Nephron (organoid): ENCODE measurements at regions not wholly inside any gene's neighbourhood (a gene's known extent, or its start where the extent isn't known, plus 50 kb on each side); places are given as distances from the start of the nearest gene placed in this dataset.

Experiments used
- H3K27ac Mint-ChIP-seq, 3 experiments: 2 replicates each; pipeline ENCODE4 v1.8.0; 2020; ENCODE audit warnings: mixed read lengths in 3 of 3, mild to moderate bottlenecking in 2 of 3, moderate library complexity in 1 of 3
- H3K27me3 Mint-ChIP-seq: 2 replicates; pipeline ENCODE4 v1.8.0; 2021; ENCODE audit warnings: low read depth, mild to moderate bottlenecking, moderate library complexity, mixed read lengths
- H3K36me3 Mint-ChIP-seq: 2 replicates; pipeline ENCODE4 v1.8.0; 2020; ENCODE audit warnings: low read depth, mixed read lengths
- H3K4me1 Mint-ChIP-seq: 2 replicates; pipeline ENCODE4 v1.8.0; 2020; ENCODE audit warnings: mixed read lengths
- H3K4me3 Mint-ChIP-seq, 3 experiments: 2 replicates each; pipeline ENCODE4 v1.8.0; 2020; ENCODE audit warnings: mild to moderate bottlenecking in 3 of 3, mixed read lengths in 3 of 3, moderate library complexity in 2 of 3
- H3K9me3 Mint-ChIP-seq: 2 replicates; pipeline ENCODE4 v1.8.0; 2020; ENCODE audit warnings: mixed read lengths
- TF ChIP-seq, protein P1 (sequence below), 3 experiments: fragments of 200-600 bp; sonication (generic); IDR thresholded peaks; one replicate each; pipeline ENCODE4 v1.5.0; 2021; ENCODE audit warnings: antibody characterized with exemption in 3 of 3; ENCODE audit not compliant: unreplicated experiment in 3 of 3

DNA sequence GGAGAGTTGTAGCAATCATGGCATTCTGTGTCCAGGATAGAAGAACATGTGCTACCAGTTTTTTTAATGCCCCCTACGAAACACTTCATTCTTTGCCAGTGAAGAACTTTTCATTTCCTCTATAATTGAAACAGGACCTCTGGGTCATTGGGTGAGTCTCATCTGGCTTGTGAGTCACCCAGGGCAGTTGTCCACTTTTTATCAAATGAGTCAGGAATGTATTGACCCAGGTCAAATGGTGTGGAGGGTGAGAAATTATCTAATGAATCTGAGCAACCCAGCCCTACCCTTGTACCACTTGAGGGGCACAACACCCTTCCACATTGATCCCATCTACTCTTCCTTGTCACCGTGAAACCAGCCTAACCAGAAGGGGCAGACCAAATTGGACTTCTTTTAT, 417.3 kb upstream of the PROX1 start:
- peaks cover 23% of the 10 kb centered on the region for H3K27me3 Mint-ChIP-seq
- TF ChIP-seq, protein P1, sequence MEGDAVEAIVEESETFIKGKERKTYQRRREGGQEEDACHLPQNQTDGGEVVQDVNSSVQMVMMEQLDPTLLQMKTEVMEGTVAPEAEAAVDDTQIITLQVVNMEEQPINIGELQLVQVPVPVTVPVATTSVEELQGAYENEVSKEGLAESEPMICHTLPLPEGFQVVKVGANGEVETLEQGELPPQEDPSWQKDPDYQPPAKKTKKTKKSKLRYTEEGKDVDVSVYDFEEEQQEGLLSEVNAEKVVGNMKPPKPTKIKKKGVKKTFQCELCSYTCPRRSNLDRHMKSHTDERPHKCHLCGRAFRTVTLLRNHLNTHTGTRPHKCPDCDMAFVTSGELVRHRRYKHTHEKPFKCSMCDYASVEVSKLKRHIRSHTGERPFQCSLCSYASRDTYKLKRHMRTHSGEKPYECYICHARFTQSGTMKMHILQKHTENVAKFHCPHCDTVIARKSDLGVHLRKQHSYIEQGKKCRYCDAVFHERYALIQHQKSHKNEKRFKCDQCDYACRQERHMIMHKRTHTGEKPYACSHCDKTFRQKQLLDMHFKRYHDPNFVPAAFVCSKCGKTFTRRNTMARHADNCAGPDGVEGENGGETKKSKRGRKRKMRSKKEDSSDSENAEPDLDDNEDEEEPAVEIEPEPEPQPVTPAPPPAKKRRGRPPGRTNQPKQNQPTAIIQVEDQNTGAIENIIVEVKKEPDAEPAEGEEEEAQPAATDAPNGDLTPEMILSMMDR (IDR thresholded peaks at IDR 0.05; ENCODE audit: unreplicated experiment in 3 of 3), result no peak
- no peaks in the 10 kb centered on the region for H3K4me1 Mint-ChIP-seq
- H3K36me3 Mint-ChIP-seq, result peaks cover 4% of the 10 kb centered on the region
- H3K27ac Mint-ChIP-seq, result no peak overlapping the region
- H3K9me3 Mint-ChIP-seq, result peaks cover 14% of the 10 kb centered on the region
- no peak overlapping the region for H3K4me3 Mint-ChIP-seq

DNA sequence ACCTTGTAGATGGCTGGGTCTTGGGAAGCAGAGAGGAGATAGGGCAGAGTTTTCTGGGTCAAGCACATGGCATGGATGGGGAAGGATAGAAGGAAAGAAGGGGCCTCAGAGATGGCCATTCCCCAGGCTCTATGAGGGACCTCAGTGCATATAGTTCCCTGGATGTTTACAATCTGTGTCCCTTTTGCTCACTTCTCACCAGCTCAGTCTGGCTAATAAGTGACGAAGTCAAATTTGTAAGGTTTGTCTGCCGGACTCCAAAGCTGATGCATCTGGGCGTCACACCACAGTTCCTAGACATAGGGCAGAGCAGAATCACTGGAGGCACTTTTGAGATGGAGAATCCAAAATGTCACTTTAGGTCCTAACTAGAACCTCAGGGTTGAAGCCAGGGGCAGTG, 416.4 kb upstream of the PROX1 start:
- Mint-ChIP-seq H3K27ac (no peak overlapping the region), H3K4me1 (no peaks in the 10 kb centered on the region), H3K27me3 (peaks cover 23% of the 10 kb centered on the region), H3K36me3 (peaks cover 2% of the 10 kb centered on the region), H3K9me3 (peaks cover 10% of the 10 kb centered on the region), H3K4me3 (no peak overlapping the region)
- TF ChIP-seq, protein P1 (IDR thresholded peaks at IDR 0.05; ENCODE audit: unreplicated experiment in 3 of 3), result no peak

DNA sequence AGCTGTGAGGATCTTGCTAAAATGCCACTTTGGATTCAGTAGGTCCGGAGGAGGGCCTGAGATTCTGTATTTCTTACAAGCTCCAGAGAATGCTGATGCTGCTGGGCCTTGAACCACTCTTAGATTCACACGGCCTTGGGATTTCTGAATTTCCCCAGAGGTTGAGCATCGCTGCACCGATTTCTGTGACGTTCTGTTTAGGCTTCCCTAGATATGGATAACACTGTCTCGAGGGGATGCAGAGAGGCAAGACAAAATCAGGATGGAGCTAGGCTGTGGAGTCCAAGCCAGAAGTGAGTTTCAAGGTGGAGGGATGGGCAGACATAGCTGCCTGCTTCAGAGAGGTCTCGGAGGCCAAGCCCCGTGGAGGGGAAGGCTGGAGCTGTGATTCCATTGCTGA, 415.9 kb upstream of the PROX1 start:
- Mint-ChIP-seq H3K9me3 (peaks cover 5% of the 10 kb centered on the region), H3K4me1 (no peaks in the 10 kb centered on the region), H3K36me3 (no peaks in the 10 kb centered on the region), H3K27me3 (peaks cover 23% of the 10 kb centered on the region), H3K27ac (no peak overlapping the region), H3K4me3 (no peak overlapping the region)
- TF ChIP-seq, protein P1 (IDR thresholded peaks at IDR 0.05; ENCODE audit: unreplicated experiment in 3 of 3), result no peak

DNA sequence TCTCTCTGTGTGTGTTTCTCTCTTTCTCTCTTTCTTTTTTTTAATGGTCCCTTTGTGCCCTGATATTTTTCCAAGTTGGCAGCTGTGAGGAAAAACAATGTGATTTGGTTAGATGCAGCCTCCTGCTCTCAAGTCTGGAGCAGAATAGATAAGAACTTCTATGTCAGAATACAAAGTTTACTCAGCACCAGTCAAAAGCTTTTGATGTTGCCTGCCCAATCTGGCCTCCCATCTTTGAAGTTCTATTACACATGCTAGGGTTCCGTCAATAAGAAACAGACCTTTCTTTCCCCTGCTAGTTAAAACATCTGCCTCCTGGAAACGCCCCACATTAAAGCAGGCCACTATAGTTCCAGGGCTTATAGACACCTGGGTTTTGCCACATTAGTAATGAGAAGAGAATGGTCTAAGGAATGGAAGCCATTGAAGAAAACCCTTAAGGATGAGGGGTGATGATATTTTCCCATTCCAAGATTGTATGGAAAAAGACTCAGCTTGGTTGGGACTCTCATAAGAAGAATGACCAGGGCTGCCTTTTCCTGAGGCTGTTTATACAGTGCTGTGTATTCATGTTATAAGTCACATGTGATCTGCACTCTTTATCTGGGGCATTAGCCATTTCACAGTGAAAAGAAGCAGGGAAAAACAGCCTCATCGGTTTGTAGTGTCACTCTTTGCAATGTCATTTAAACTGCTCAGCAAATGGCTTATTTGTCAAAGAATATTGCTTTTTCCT, 414.7 kb upstream of the PROX1 start:
- Mint-ChIP-seq H3K4me1 (no peaks in the 10 kb centered on the region), H3K9me3 (peaks cover 8% of the 10 kb centered on the region), H3K27me3 (peaks cover 27% of the 10 kb centered on the region), H3K27ac (no peak overlapping the region), H3K36me3 (no peaks in the 10 kb centered on the region), H3K4me3 (no peak overlapping the region)
- TF ChIP-seq, protein P1 (IDR thresholded peaks at IDR 0.05; ENCODE audit: unreplicated experiment in 3 of 3), result no peak

DNA sequence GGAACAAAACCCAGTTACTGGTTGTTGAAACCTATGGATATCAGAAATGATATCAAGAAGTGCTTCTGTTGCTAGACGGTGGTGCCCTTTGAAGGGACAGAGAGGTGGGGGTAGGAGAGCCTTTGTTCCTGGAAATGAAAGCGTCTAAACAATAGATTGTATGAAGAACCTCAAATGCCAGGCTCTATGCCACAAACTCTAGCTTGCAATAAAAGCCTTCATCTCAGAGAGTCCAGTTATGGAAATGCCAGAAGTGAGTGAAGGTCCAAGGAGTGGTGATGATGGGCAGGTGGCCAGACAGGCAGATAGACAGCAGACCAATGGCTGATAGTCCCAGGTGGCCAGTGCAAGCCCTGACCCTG, 414.1 kb upstream of the PROX1 start:
- Mint-ChIP-seq H3K36me3 (no peaks in the 10 kb centered on the region), H3K9me3 (peaks cover 12% of the 10 kb centered on the region), H3K4me1 (no peaks in the 10 kb centered on the region), H3K27me3 (peaks cover 28% of the 10 kb centered on the region), H3K4me3 (no peak overlapping the region), H3K27ac (no peak overlapping the region)
- TF ChIP-seq, protein P1 (IDR thresholded peaks at IDR 0.05; ENCODE audit: unreplicated experiment in 3 of 3), result no peak

DNA sequence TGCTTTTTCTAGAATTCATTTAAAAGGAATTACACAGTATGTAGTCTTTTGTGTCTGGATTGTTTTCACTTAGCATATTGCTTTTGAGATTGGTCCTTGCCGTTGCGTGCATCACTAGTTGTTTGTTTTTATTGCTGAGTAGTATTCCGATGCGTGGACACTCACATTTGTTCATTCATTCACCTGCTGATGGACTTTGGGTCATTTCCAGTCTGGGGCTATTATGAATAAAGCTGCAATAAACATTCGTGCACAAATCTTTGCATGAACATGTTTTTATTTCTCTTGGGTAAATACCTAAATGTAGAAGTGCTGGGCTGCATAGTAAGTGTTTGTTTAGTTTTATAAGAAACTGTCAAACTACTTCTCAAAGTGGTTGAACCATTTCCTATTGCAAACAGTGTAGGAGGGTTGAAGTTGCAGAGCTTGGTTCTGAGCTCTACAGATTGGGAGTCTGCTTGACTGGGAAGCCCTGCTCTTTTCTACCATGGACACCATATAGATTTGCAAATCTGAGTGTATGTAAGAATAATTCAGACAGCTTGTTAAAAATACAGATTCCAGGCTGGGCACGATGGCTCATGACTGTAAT, 404.7 kb upstream of the PROX1 start:
- no peak overlapping the region for H3K4me3 Mint-ChIP-seq
- H3K27ac Mint-ChIP-seq, result no peak overlapping the region
- H3K4me1 Mint-ChIP-seq, result peaks cover 6% of the 10 kb centered on the region
- H3K27me3 Mint-ChIP-seq, result peaks cover 41% of the 10 kb centered on the region
- no peaks in the 10 kb centered on the region for H3K36me3 Mint-ChIP-seq
- TF ChIP-seq, protein P1 (IDR thresholded peaks at IDR 0.05; ENCODE audit: unreplicated experiment in 3 of 3), result no peak
- H3K9me3 Mint-ChIP-seq, result peaks cover 13% of the 10 kb centered on the region
